Left lung (tissue), 4 donors: ENCODE measurements at regions not wholly inside any gene's neighbourhood (a gene's known extent, or its start where the extent isn't known, plus 50 kb on each side); places are given as distances from the start of the nearest gene placed in this dataset.

Experiments
- ATAC-seq: fragments of 200-7000 bp; cut with Tn5 transposase; one replicate; pipeline ENCODE4 v1.9.1; 2020; ENCODE audit warnings: moderate library complexity
- DNase-seq, 4 donors: peaks; one replicate each; pipeline ENCODE4 v3.0.0-alpha.2; 2013 to 2020
- H3K27ac ChIP-seq, 2 donors: fragments of 200-600 bp; sonication (generic) in 1 of 2; one replicate each; pipeline versions ENCODE4 v1.5.0 to v1.8.0; 2020 to 2021
- H3K27me3 ChIP-seq, 2 donors: fragments of 200-600 bp; sonication (generic) in 1 of 2; one replicate each; pipeline versions ENCODE4 v1.5.0 to v1.8.0; 2020 to 2021
- H3K36me3 ChIP-seq, 2 donors: fragments of 200-600 bp; sonication (generic) in 1 of 2; one replicate each; pipeline versions ENCODE4 v1.5.0 to v1.8.0; 2020 to 2021
- H3K4me1 ChIP-seq, 2 donors: fragments of 200-600 bp; one replicate each; pipeline ENCODE4 v1.8.0; 2021
- H3K4me3 ChIP-seq, 2 donors: fragments of 200-600 bp; sonication (generic) in 1 of 2; one replicate each; pipeline versions ENCODE4 v1.5.0 to v1.8.0; 2020 to 2021; ENCODE audit warnings: mild to moderate bottlenecking in 1 of 2
- H3K9me3 ChIP-seq, 2 donors: fragments of 200-600 bp; sonication (generic) in 1 of 2; one replicate each; pipeline versions ENCODE4 v1.5.0 to v1.8.0; 2020 to 2021
- CTCF ChIP-seq, 2 donors: fragments of 200-600 bp; sonication (generic) in 1 of 2; IDR thresholded peaks; one replicate each; pipeline versions ENCODE4 v1.5.0 to v1.8.0; 2021; ENCODE audit warnings: antibody characterized with exemption in 2 of 2
- intact Hi-C, 2 donors: fragments of 100-400 bp; cut with DNase I; formaldehyde crosslinking; loops; one replicate each; pipeline versions ENCODE4 v1.11.2 to v1.14.2; 2022
- donor health status: DM: no; HTN: yes; CAD: no.
- donor health status: DM: no; HTN: no; CAD: no.

GRCh38 chrX:151239751-151240150 is 63.4 kb downstream of the GPR50 start:
- ATAC-seq = no peak
- Histone ChIP-seq H3K4me1 (no peaks in the 10 kb centered on the region), H3K27me3 (no peaks in the 10 kb centered on the region), H3K36me3 (no peaks in the 10 kb centered on the region), H3K9me3 (no peaks in the 10 kb centered on the region), H3K27ac (no peak overlapping the region), H3K4me3 (no peak overlapping the region)
- TF ChIP-seq CTCF (IDR thresholded peaks at IDR 0.05) = no peak
- DNase-seq = no peak
- intact Hi-C loops = no loop called here

GRCh38 chrX:151240237-151240636 is 63.9 kb downstream of the GPR50 start:
- intact Hi-C loops = no loop called here
- DNase-seq (no peak), ATAC-seq (no peak)
- no peak for TF ChIP-seq CTCF (IDR thresholded peaks at IDR 0.05)
- H3K27me3 ChIP-seq = no peaks in the 10 kb centered on the region
- H3K9me3 ChIP-seq = no peaks in the 10 kb centered on the region
- H3K4me1 ChIP-seq = no peaks in the 10 kb centered on the region
- H3K4me3 ChIP-seq = no peak overlapping the region
- no peaks in the 10 kb centered on the region for H3K36me3 ChIP-seq
- H3K27ac ChIP-seq = no peak overlapping the region

- no peak for TF ChIP-seq CTCF (IDR thresholded peaks at IDR 0.05)
- intact Hi-C loops = no loop called here
These were observed 92.5 kb downstream of the GPR50 start for GRCh38 chrX:151268836-151269235.

GRCh38 chrX:151279161-151279560 is 102.8 kb downstream of the GPR50 start:
- DNase-seq (no peak), ATAC-seq (no peak)
- no peak for TF ChIP-seq CTCF (IDR thresholded peaks at IDR 0.05)
- no peaks in the 10 kb centered on the region for H3K36me3 ChIP-seq
- H3K27ac ChIP-seq = no peak overlapping the region
- intact Hi-C loops = no loop called here
- no peaks in the 10 kb centered on the region for H3K4me1 ChIP-seq
- no peaks in the 10 kb centered on the region for H3K9me3 ChIP-seq
- H3K27me3 ChIP-seq = no peaks in the 10 kb centered on the region
- H3K4me3 ChIP-seq = no peak overlapping the region

More at GRCh38 chrX:151268836-151269235, 92.5 kb downstream of the GPR50 start:
- no peaks in the 10 kb centered on the region for H3K36me3 ChIP-seq
- no peak for ATAC-seq
- no peaks in the 10 kb centered on the region for H3K4me1 ChIP-seq
- H3K9me3 ChIP-seq = no peaks in the 10 kb centered on the region
- DNase-seq = peak in 1 of 4 donors; percentile 3
- H3K27me3 ChIP-seq = no peaks in the 10 kb centered on the region
- H3K4me3 ChIP-seq = no peak overlapping the region
- no peak overlapping the region for H3K27ac ChIP-seq

- Histone ChIP-seq H3K27me3 (no peaks in the 10 kb centered on the region), H3K4me1 (no peaks in the 10 kb centered on the region), H3K9me3 (no peaks in the 10 kb centered on the region), H3K27ac (no peak overlapping the region), H3K36me3 (no peaks in the 10 kb centered on the region), H3K4me3 (no peak overlapping the region)
- intact Hi-C loops = no loop called here
- ATAC-seq = no peak
- TF ChIP-seq CTCF (IDR thresholded peaks at IDR 0.05) = no peak
- no peak for DNase-seq
These were observed 109.1 kb upstream of the VMA21 start for GRCh38 chrX:151287954-151288353.
